HL-60 (cell line): ENCODE measurements at regions not wholly inside any gene's neighbourhood (a gene's known extent, or its start where the extent isn't known, plus 50 kb on each side); places are given as distances from the start of the nearest gene placed in this dataset.

ENCODE experiments used
- DNase-seq, 2 experiments: peaks; one replicate each; pipeline ENCODE4 v3.0.0-alpha.2; 2010 to 2020; ENCODE audit warnings: low read depth in 1 of 2, low spot score in 1 of 2
- H3K27ac ChIP-seq: fragments of 250-450 bp; sonication (Bioruptor Pico); replicated peaks from 2 replicates; pipeline ENCODE4 v1.5.1; 2020; ENCODE audit warnings: mild to moderate bottlenecking, moderate library complexity
- H3K27me3 ChIP-seq: fragments of 250-450 bp; sonication (Bioruptor Pico); 2 replicates; pipeline ENCODE4 v1.5.1; 2021; ENCODE audit warnings: mild to moderate bottlenecking, moderate library complexity; ENCODE audit not compliant: insufficient read depth, poor library complexity, severe bottlenecking
- H3K4me3 ChIP-seq: replicated peaks from 2 replicates; pipeline ENCODE4 v1.5.1; 2011; ENCODE audit warnings: mild to moderate bottlenecking, control low read depth, low read length; ENCODE audit not compliant: insufficient read depth
- GABPA ChIP-seq: IDR thresholded peaks from 2 replicates; pipeline ENCODE4 v1.6.1; 2012; ENCODE audit warnings: low read depth
- POLR2AphosphoS5 ChIP-seq: IDR thresholded peaks from 2 replicates; pipeline ENCODE4 v1.6.1; 2012; ENCODE audit warnings: low read depth
- SPI1 ChIP-seq: IDR thresholded peaks from 2 replicates; pipeline ENCODE4 v1.6.1; 2012; ENCODE audit warnings: low read depth, mild to moderate bottlenecking, borderline replicate concordance
- TF ChIP-seq, protein P1 (sequence below): IDR thresholded peaks from 2 replicates; pipeline ENCODE4 v1.6.1; 2012; ENCODE audit warnings: low read depth; ENCODE audit not compliant: insufficient replicate concordance
- TF ChIP-seq, protein P2 (sequence below): IDR thresholded peaks from one replicate; pipeline ENCODE4 v1.5.1; 2011; ENCODE audit warnings: low read length, control low read depth, inconsistent platforms; ENCODE audit not compliant: insufficient read depth

DNA sequence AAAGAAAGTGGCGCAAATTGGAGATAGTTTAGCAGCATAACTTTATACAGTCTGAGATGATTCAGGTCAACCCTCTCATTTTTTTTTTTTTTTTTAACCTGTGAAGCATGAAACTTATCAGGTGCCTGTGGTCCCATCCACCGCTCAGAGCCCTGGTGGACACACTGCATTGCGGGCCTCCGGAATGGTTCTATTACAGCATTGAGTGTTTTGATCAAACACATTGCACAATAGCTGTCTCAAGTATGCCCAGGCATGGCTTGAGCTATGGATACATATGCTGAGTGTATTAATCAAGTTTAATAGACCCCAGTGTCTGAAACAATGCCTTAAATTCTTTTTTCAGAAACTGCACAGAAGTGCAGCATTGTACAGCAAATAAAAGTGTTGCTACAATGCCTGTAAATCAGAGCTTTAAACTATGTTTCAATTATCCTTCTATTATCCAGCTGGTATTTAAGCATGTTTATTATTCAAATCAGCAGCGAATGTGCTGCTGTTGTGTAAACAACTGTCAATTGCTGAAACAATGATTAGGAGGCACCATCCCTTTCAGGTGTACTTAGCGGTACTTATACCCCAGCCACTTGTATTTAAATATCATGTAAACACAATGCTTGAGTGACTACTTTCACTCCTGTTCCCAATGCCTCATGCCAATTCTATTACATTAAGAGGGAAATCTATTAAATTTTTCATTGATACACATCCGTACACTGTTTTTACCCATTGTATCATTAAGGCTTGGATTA is 456.6 kb downstream of the RPS6KC1 start:
- Histone ChIP-seq H3K27ac (no peak overlapping the region), H3K27me3 (peaks cover 8% of the 10 kb centered on the region), H3K4me3 (no peak overlapping the region)
- DNase-seq: no peak
- TF ChIP-seq, protein P1, sequence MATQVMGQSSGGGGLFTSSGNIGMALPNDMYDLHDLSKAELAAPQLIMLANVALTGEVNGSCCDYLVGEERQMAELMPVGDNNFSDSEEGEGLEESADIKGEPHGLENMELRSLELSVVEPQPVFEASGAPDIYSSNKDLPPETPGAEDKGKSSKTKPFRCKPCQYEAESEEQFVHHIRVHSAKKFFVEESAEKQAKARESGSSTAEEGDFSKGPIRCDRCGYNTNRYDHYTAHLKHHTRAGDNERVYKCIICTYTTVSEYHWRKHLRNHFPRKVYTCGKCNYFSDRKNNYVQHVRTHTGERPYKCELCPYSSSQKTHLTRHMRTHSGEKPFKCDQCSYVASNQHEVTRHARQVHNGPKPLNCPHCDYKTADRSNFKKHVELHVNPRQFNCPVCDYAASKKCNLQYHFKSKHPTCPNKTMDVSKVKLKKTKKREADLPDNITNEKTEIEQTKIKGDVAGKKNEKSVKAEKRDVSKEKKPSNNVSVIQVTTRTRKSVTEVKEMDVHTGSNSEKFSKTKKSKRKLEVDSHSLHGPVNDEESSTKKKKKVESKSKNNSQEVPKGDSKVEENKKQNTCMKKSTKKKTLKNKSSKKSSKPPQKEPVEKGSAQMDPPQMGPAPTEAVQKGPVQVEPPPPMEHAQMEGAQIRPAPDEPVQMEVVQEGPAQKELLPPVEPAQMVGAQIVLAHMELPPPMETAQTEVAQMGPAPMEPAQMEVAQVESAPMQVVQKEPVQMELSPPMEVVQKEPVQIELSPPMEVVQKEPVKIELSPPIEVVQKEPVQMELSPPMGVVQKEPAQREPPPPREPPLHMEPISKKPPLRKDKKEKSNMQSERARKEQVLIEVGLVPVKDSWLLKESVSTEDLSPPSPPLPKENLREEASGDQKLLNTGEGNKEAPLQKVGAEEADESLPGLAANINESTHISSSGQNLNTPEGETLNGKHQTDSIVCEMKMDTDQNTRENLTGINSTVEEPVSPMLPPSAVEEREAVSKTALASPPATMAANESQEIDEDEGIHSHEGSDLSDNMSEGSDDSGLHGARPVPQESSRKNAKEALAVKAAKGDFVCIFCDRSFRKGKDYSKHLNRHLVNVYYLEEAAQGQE: no peak
- TF ChIP-seq SPI1: no peak
- TF ChIP-seq, protein P2, sequence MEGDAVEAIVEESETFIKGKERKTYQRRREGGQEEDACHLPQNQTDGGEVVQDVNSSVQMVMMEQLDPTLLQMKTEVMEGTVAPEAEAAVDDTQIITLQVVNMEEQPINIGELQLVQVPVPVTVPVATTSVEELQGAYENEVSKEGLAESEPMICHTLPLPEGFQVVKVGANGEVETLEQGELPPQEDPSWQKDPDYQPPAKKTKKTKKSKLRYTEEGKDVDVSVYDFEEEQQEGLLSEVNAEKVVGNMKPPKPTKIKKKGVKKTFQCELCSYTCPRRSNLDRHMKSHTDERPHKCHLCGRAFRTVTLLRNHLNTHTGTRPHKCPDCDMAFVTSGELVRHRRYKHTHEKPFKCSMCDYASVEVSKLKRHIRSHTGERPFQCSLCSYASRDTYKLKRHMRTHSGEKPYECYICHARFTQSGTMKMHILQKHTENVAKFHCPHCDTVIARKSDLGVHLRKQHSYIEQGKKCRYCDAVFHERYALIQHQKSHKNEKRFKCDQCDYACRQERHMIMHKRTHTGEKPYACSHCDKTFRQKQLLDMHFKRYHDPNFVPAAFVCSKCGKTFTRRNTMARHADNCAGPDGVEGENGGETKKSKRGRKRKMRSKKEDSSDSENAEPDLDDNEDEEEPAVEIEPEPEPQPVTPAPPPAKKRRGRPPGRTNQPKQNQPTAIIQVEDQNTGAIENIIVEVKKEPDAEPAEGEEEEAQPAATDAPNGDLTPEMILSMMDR: no peak
- no peak for TF ChIP-seq POLR2AphosphoS5
- TF ChIP-seq GABPA: no peak

DNA sequence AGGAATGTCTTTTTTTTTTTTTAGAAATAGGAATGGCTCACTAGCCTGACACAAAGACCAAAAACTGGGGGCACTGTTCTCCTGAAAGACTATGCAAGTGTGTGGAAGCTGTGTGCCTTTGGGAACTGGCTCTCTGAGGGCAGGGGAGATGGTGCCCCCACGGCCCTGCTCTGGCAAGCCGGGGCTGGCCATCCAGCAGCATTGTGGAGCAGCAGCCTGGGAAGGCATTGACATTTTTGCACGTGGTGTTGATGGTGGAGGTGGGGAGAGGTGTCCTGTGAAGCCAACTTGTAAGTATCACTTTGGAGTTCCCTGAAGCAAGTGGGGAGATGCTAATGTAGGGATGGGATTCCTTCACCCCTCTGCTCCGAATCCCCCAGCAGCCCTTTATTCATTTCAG is 460.1 kb downstream of the RPS6KC1 start:
- no peak for TF ChIP-seq POLR2AphosphoS5
- TF ChIP-seq, protein P1: no peak
- TF ChIP-seq, protein P2: no peak
- no peak for TF ChIP-seq GABPA
- TF ChIP-seq SPI1: no peak
- no peak overlapping the region for H3K4me3 ChIP-seq
- DNase-seq: no peak

GRCh38 chr1:213512316-213512715 is 461.3 kb downstream of the RPS6KC1 start:
- TF ChIP-seq GABPA (no peak), SPI1 (no peak), POLR2AphosphoS5 (no peak)
- TF ChIP-seq, protein P2: no peak
- TF ChIP-seq, protein P1: no peak
- Histone ChIP-seq H3K27me3 (peaks cover 9% of the 10 kb centered on the region), H3K27ac (no peak overlapping the region), H3K4me3 (no peak overlapping the region)
- DNase-seq: no peak

More for the DNA sequence above, 460.1 kb downstream of the RPS6KC1 start:
- H3K27me3 ChIP-seq: peaks cover 9% of the 10 kb centered on the region
- H3K27ac ChIP-seq: no peak overlapping the region
